ENCODE measurements at regions not wholly inside any gene's neighbourhood (a gene's known extent, or its start where the extent isn't known, plus 50 kb on each side); places are given as distances from the start of the nearest gene placed in this dataset.
"Not testable (repeated sequence)": the region's sequence is repeated elsewhere in the genome, so short reads cannot be mapped to it uniquely, and the experiment has no call there.

DNA sequence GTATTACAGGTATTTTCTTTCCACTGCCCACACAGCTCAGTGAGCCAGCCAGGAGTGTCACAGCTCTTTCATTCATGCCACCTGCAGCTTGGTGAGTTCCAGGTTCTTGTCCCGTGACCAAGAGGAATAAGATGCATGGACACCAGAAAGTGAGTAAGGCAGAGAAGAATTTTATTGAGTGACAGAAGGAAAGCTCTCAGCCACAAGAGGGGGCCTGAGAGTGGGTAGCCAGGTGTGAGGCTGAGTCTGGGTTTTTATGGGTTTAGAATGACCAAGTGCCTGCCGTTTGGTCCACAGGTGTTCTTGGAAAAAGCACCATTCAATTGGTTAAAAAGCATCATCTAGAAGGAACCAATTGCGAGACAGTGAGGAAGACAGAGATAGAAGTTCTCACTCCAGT lies 1097.1 kb upstream of the SLC39A10 start:
- DNase-seq: no peak
- H3K4me3 Mint-ChIP-seq: no peak overlapping the region
- H3K36me3 Mint-ChIP-seq (ENCODE audit: low read depth): no peaks in the 10 kb centered on the region
- H3K27ac Mint-ChIP-seq: no peak overlapping the region
- no peaks in the 10 kb centered on the region for H3K27me3 Mint-ChIP-seq
- no peaks in the 10 kb centered on the region for H3K4me1 Mint-ChIP-seq
- H3K9me3 ChIP-seq (ENCODE audit: control insufficient read depth, low read length, poor library complexity, severe bottlenecking): no peaks in the 10 kb centered on the region
- ATAC-seq: no peak

DNA sequence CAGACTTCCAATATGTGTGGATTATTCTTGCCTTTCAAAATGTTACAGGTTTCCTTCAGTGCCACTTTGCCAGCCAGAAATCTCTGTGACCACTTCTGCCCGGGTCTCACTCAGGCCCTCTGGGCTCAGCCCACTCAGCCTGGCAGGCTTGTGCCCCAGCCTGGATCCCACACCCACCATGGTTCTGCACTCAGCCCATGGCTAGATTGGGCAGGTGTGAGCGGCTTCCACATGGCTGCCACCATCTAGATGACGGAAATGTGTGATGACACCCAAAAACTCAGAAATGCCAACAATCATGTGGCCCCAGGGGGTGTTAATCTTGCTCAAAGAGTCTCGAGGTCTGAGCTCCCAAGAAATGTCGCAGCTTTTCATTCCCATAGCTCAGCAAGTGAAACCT lies 1097.5 kb upstream of the SLC39A10 start:
- no peak overlapping the region for H3K4me3 Mint-ChIP-seq
- no peaks in the 10 kb centered on the region for H3K36me3 Mint-ChIP-seq (ENCODE audit: low read depth)
- DNase-seq (no peak), ATAC-seq (no peak)
- no peaks in the 10 kb centered on the region for H3K27me3 Mint-ChIP-seq
- no peaks in the 10 kb centered on the region for H3K9me3 ChIP-seq (ENCODE audit: control insufficient read depth, low read length, poor library complexity, severe bottlenecking)
- H3K4me1 Mint-ChIP-seq: no peaks in the 10 kb centered on the region
- H3K27ac Mint-ChIP-seq: no peak overlapping the region

DNA sequence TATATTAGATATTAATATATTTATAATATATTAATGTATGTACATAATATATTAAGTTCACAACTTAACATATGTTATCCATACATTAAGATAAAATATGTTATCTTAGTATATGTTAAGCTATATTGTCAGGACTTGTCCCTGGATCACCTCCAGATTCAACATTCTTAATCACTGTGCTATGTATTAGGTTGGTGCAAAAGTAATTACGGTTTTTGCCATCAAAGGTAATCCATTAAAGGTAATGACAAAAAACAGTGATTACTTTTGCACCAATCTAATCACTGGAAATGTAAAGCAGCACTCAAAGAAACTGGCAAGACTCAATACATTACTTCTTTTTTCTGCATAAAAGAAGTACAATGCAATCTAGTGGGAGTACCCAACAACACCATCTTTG lies 1099.0 kb upstream of the SLC39A10 start:
- Mint-ChIP-seq H3K4me1 (no peaks in the 10 kb centered on the region), H3K27ac (no peak overlapping the region), H3K27me3 (no peaks in the 10 kb centered on the region)

DNA sequence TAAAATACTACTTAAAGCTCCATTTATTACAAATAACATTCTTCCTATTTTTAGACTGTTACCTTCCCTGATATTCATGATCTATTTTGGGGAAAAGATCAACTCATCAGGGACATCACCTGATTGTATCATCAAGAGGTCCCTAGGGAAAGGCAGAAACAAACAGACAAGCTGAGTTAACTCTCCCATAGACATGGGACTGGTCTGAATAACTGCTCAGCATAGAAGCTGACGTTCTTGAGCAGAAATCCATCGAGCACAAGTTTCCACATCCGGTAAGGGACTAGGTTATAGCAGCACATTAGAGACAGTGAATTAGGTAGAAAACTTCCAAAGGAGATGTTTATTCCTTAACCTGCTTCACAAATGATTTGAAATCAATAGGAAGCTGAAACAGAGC lies 1100.4 kb upstream of the SLC39A10 start:
- H3K9me3 ChIP-seq (ENCODE audit: control insufficient read depth, low read length, poor library complexity, severe bottlenecking): no peaks in the 10 kb centered on the region
- Mint-ChIP-seq H3K4me1 (no peaks in the 10 kb centered on the region), H3K27me3 (no peaks in the 10 kb centered on the region), H3K4me3 (no peak overlapping the region), H3K27ac (no peak overlapping the region), H3K36me3 (ENCODE audit: low read depth) (no peaks in the 10 kb centered on the region)
- DNase-seq: no peak
- no peak for ATAC-seq

More for the DNA sequence above, 1099.0 kb upstream of the SLC39A10 start:
- no peaks in the 10 kb centered on the region for H3K36me3 Mint-ChIP-seq (ENCODE audit: low read depth)
- H3K9me3 ChIP-seq (ENCODE audit: control insufficient read depth, low read length, poor library complexity, severe bottlenecking): no peaks in the 10 kb centered on the region
- ATAC-seq (no peak), DNase-seq (no peak)
- H3K4me3 Mint-ChIP-seq: no peak overlapping the region

DNA sequence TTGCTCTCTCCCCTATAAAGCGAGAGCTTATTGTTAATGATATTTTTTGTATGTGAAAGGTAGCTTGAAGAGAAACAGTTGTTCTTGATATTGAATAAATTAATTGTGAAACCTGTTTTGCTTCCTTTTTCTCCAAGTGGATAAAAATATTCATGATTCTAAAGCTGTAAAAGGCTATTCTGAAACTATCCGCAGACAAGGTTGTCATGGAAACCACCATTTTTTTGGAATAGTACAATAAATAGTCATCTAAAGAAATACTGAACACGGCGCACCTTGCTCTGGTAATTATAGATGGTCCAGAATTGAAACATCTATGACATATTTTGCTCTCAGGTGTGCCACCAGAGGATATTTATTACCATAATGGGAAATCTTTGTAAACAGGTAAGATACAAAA lies 1103.0 kb upstream of the SLC39A10 start:
- H3K36me3 Mint-ChIP-seq (ENCODE audit: low read depth): no peaks in the 10 kb centered on the region
- no peak overlapping the region for H3K4me3 Mint-ChIP-seq
- DNase-seq (no peak), ATAC-seq (no peak)
- no peaks in the 10 kb centered on the region for H3K9me3 ChIP-seq (ENCODE audit: control insufficient read depth, low read length, poor library complexity, severe bottlenecking)
- H3K27ac Mint-ChIP-seq: no peak overlapping the region
- no peaks in the 10 kb centered on the region for H3K4me1 Mint-ChIP-seq
- no peaks in the 10 kb centered on the region for H3K27me3 Mint-ChIP-seq

DNA sequence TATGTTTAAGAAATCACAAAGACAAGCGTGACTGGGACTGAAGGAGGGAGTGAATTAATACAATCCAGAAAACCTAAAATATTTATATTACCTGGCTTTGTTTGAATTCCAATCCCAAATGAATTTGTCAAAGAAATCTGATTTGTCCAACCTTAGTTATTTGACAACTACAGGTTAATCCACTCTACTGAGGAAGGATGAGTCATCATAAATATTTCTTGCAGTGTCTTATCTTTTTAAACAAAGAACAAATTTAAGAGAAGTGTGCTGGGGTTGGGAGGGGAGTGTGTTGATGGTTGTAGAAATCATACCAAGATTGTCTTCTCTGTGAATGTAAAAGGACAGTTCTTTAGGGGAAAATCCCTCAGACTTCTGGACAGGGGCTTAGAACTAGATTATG lies 1106.3 kb upstream of the SLC39A10 start:
- Mint-ChIP-seq H3K36me3 (ENCODE audit: low read depth) (no peaks in the 10 kb centered on the region), H3K27me3 (no peaks in the 10 kb centered on the region), H3K4me1 (no peaks in the 10 kb centered on the region), H3K4me3 (no peak overlapping the region), H3K27ac (no peak overlapping the region)
- no peak for DNase-seq
- ATAC-seq: no peak
- no peaks in the 10 kb centered on the region for H3K9me3 ChIP-seq (ENCODE audit: control insufficient read depth, low read length, poor library complexity, severe bottlenecking)

DNA sequence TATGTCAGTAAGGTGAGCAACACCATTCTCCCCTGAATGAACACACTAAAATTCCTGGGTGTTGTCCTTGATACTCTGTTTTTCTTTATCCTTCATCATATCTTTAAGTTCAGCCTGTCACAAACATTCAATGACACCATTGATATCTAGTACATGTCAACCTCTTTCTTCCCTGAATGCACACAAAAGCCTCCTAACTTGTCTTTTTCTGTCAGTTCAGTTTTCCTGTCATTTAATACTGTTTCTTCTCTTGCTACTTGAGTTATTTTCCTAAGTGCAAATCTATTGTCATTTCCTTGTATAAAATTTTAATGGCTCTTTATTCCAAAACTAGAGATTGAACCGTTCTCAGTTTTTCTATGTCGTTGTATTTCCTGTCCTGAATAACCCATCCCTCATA lies 1107.6 kb upstream of the SLC39A10 start:
- ATAC-seq (no peak), DNase-seq (no peak)
- Mint-ChIP-seq H3K27ac (no peak overlapping the region), H3K36me3 (ENCODE audit: low read depth) (no peaks in the 10 kb centered on the region), H3K4me3 (no peak overlapping the region), H3K4me1 (no peaks in the 10 kb centered on the region), H3K27me3 (no peaks in the 10 kb centered on the region)
- no peaks in the 10 kb centered on the region for H3K9me3 ChIP-seq (ENCODE audit: control insufficient read depth, low read length, poor library complexity, severe bottlenecking)

DNA sequence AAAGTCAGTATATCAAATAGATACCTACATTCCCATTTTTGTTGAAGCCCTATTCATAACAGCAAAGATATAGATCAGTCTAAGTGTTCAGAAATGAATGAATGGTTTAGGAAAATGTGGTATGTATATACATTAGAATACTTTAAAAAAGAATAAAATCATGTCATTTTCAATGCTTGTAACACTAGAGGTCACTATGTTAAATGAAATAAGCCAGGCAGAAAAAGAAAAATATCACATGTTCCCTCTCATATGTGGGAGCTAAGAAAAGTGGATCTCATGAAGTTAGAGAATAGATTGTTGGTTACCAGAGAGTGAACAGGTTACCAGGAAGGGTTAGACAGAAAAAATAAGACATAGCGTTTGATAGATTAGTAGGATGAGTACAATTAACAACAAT lies 1111.0 kb upstream of the SLC39A10 start:
- Mint-ChIP-seq H3K27me3 (no peaks in the 10 kb centered on the region), H3K36me3 (ENCODE audit: low read depth) (no peaks in the 10 kb centered on the region), H3K4me1 (no peaks in the 10 kb centered on the region), H3K4me3 (no peak overlapping the region), H3K27ac (no peak overlapping the region)
- no peaks in the 10 kb centered on the region for H3K9me3 ChIP-seq (ENCODE audit: control insufficient read depth, low read length, poor library complexity, severe bottlenecking)
- no peak for DNase-seq
- no peak for ATAC-seq

DNA sequence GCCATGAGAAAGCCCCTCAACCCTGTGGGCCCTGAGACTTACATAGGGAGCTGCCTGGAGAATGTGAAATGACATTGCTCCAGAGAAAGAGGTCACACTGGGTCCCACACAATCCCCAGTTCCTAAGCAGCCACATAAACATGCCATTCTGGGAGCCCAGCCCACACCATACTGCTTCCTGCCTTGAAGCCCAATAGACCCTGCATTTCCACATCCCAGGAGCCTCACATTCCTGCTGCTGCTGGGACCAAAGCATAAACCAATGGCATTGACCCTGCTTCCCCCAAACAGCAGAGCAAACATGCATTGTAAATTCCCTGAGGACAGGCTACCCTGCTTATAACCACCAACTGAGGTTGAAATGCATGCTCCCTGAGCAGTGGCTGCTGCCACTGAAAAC lies 1117.6 kb upstream of the SLC39A10 start:
- no peaks in the 10 kb centered on the region for H3K36me3 Mint-ChIP-seq (ENCODE audit: low read depth)
- DNase-seq (no peak), ATAC-seq (no peak)
- H3K27me3 Mint-ChIP-seq: no peaks in the 10 kb centered on the region
- no peaks in the 10 kb centered on the region for H3K9me3 ChIP-seq (ENCODE audit: control insufficient read depth, low read length, poor library complexity, severe bottlenecking)
- H3K4me3 Mint-ChIP-seq: no peak overlapping the region
- no peak overlapping the region for H3K27ac Mint-ChIP-seq
- H3K4me1 Mint-ChIP-seq: no peaks in the 10 kb centered on the region

DNA sequence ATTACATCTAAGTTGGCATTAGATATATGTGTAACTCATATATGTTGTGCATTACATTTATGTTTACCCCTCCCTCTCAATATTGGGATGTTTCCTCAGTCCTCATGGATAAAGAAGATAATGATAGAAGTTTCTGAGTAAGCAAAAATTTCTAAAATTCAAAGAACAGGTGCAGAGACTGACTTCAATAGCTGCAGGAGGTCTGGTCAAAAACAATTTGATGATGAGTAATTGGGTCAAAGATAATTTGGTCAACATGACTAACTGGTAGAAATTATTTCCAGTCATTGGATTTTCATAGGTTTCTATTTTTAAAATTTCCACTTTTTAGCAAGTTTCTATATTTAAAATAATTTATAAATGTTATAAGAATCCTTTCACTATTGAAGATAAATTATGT lies 1130.9 kb upstream of the SLC39A10 start:
- no peaks in the 10 kb centered on the region for H3K9me3 ChIP-seq (ENCODE audit: control insufficient read depth, low read length, poor library complexity, severe bottlenecking)
- no peak for DNase-seq
- no peaks in the 10 kb centered on the region for H3K36me3 Mint-ChIP-seq (ENCODE audit: low read depth)
- no peak overlapping the region for H3K27ac Mint-ChIP-seq
- ATAC-seq: no peak
- peaks cover 2% of the 10 kb centered on the region for H3K27me3 Mint-ChIP-seq
- no peak overlapping the region for H3K4me3 Mint-ChIP-seq
- H3K4me1 Mint-ChIP-seq: no peaks in the 10 kb centered on the region

DNA sequence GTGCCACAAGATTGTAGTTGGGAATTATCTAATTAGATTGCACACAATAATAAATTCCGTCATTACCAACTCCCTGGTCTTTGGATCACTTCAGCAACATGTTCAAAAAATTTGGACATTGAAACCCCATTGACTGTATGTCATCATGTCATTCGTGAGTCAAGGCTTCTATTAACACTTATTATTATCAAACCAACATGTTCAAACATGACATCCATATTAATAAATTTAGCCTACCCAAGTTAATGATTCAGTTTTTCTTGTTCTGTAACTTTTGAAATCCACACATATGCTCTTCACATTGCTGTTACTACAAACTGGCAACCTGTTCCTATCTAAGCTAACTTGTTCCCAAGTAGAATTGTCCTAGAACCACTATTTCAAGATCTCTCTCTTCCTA lies 1142.7 kb upstream of the SLC39A10 start:
- H3K4me3 Mint-ChIP-seq: no peak overlapping the region
- ATAC-seq: no peak
- H3K27ac Mint-ChIP-seq: no peak overlapping the region
- H3K36me3 Mint-ChIP-seq (ENCODE audit: low read depth): no peaks in the 10 kb centered on the region
- no peaks in the 10 kb centered on the region for H3K27me3 Mint-ChIP-seq
- DNase-seq: no peak
- no peaks in the 10 kb centered on the region for H3K9me3 ChIP-seq (ENCODE audit: control insufficient read depth, low read length, poor library complexity, severe bottlenecking)
- no peaks in the 10 kb centered on the region for H3K4me1 Mint-ChIP-seq

DNA sequence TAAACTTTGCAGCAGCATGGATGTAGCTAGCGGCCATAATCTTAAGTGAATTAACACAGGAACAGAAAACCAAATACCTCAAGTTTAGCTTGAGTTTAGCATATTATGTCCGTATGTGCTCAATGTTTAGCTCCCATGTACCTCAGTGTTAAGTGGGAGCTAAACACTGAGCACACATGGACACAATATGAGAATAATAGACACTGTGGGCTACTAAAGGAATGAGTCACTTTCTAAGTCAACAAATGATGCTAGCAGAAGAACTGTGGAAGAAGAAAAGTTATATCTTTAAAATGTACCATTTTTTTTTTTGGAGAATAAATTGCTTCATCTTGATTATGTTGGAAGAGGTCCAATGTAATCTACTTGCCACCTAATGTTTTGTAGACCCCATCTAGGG lies 1146.0 kb upstream of the SLC39A10 start:
- not testable (repeated sequence) for ATAC-seq; H3K36me3 Mint-ChIP-seq (ENCODE audit: low read depth); DNase-seq; H3K27ac Mint-ChIP-seq; H3K27me3 Mint-ChIP-seq; H3K9me3 ChIP-seq (ENCODE audit: control insufficient read depth, low read length, poor library complexity, severe bottlenecking); H3K4me3 Mint-ChIP-seq; H3K4me1 Mint-ChIP-seq

DNA sequence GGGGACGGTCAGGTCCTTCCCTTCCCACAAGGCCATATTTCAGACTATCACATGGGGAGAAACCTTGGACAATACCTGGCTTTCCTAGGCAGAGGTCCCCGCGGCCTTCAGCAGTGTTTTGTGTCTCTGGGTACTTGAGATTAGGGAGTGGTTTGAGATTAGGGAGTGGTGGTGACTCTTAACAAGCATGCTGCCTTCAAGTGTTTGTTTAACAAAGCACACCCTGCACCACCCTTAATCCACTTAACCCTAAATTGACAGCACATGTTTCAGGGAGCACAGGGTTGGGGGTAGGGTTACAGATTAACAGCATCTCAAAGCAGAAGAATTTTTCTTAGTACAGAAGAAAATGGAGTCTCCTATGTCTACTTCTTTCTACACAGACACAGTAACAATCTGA lies 1152.2 kb upstream of the SLC39A10 start:
- H3K9me3 ChIP-seq (ENCODE audit: control insufficient read depth, low read length, poor library complexity, severe bottlenecking); H3K27ac Mint-ChIP-seq; H3K4me1 Mint-ChIP-seq; ATAC-seq; H3K4me3 Mint-ChIP-seq; H3K27me3 Mint-ChIP-seq; DNase-seq; H3K36me3 Mint-ChIP-seq (ENCODE audit: low read depth): not testable (repeated sequence)

DNA sequence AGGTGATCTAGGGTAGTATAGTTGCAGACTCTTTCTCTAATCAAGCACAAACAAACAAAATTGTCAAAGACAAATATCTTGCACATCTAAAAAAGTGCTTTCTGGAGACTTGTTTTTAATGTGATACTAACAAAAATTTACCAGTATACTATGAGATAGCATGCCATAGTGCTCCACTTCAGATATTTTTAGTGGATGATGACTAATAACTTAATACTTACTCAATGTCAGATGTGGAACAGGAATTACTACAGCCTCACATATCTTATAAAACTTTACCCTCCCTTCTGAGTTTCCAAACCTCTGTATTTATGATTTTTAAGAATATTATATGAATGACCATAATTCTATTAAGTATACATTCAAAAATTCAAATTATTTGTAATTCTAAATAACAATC lies 1162.0 kb upstream of the SLC39A10 start:
- Mint-ChIP-seq H3K4me3 (no peak overlapping the region), H3K27ac (no peak overlapping the region), H3K4me1 (no peaks in the 10 kb centered on the region), H3K36me3 (ENCODE audit: low read depth) (no peaks in the 10 kb centered on the region), H3K27me3 (no peaks in the 10 kb centered on the region)
- no peak for ATAC-seq
- H3K9me3 ChIP-seq (ENCODE audit: control insufficient read depth, low read length, poor library complexity, severe bottlenecking): no peaks in the 10 kb centered on the region
- DNase-seq: no peak

DNA sequence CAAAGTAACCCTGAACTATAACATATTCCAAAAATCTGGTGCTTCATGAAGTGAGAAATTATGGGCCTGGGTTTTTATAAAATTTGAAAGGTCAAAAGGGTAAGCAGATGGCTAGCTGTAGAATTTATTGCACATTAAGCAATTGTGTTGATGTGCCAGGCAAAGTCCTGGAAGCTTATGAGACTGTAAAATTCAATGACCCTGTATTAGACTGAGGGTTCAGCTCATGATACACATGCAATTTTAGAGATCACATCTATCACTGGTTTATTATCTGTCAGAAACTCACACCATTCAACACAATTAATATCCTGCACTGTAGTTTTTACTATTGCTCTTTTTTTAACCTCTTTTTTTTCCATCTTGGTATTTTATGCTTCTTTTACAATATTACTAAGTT lies 1162.6 kb upstream of the SLC39A10 start:
- no peak overlapping the region for H3K4me3 Mint-ChIP-seq
- DNase-seq: no peak
- H3K27ac Mint-ChIP-seq: no peak overlapping the region
- H3K36me3 Mint-ChIP-seq (ENCODE audit: low read depth): no peaks in the 10 kb centered on the region
- H3K4me1 Mint-ChIP-seq: no peaks in the 10 kb centered on the region
- H3K9me3 ChIP-seq (ENCODE audit: control insufficient read depth, low read length, poor library complexity, severe bottlenecking): no peaks in the 10 kb centered on the region
- no peaks in the 10 kb centered on the region for H3K27me3 Mint-ChIP-seq
- ATAC-seq: no peak
